ENCODE measurements at regions not wholly inside any gene's neighbourhood (a gene's known extent, or its start where the extent isn't known, plus 50 kb on each side); places are given as distances from the start of the nearest gene placed in this dataset.
"Not testable (repeated sequence)": the region's sequence is repeated elsewhere in the genome, so short reads cannot be mapped to it uniquely, and the experiment has no call there.

- H3K9ac ChIP-seq (ENCODE audit: low read length): no peak overlapping the region
- no CpG with 5 or more reads among the region's 1 CpG for WGBS (ENCODE audit: extremely low coverage, insufficient coverage, insufficient read length)
Measured at GRCh38 chr5:101716941-101717340, 579.1 kb downstream of the SLCO4C1 start.

GRCh38 chr5:101715790-101716189, 580.3 kb downstream of the SLCO4C1 start:
- not testable (repeated sequence) for H2BK5ac ChIP-seq (ENCODE audit: low read depth, low read length, poor library complexity); H2AK5ac ChIP-seq (ENCODE audit: low read length); H4K91ac ChIP-seq (ENCODE audit: low read depth, low read length); H3K36me3 ChIP-seq (ENCODE audit: control insufficient read depth in 1 of 2, insufficient read depth in 2 of 2, low read length in 2 of 2); H3K27ac ChIP-seq (ENCODE audit: low read depth, low read length); H2BK120ac ChIP-seq (ENCODE audit: insufficient read depth, low read length, poor library complexity); H3K18ac ChIP-seq (ENCODE audit: low read length); H3K4ac ChIP-seq (ENCODE audit: low read depth, low read length); H2BK12ac ChIP-seq (ENCODE audit: low read length); H3K23ac ChIP-seq (ENCODE audit: low read length); H3K27me3 ChIP-seq (ENCODE audit: insufficient read depth, low read length); H3K4me1 ChIP-seq (ENCODE audit: control insufficient read depth in 1 of 2, insufficient read depth in 2 of 2, low read length in 2 of 2); H4K8ac ChIP-seq (ENCODE audit: low read depth, low read length); H2AFZ ChIP-seq (ENCODE audit: insufficient read depth, low read length, poor library complexity); H3K4me3 ChIP-seq (ENCODE audit: low read depth, low read length); H4K12ac ChIP-seq (ENCODE audit: low read depth, low read length); H3K79me2 ChIP-seq (ENCODE audit: control insufficient read depth, insufficient read depth, low read length, poor library complexity); H3K79me1 ChIP-seq (ENCODE audit: low read length); DNase-seq; H3K14ac ChIP-seq (ENCODE audit: low read length); H3K9me3 ChIP-seq (ENCODE audit: insufficient read depth, low read depth, low read length); H3K4me2 ChIP-seq (ENCODE audit: low read length); H3K9ac ChIP-seq (ENCODE audit: low read length)
- no CpG with 5 or more reads among the region's 5 CpGs for WGBS (ENCODE audit: extremely low coverage, insufficient coverage, insufficient read length)

More at GRCh38 chr5:101716941-101717340, 579.1 kb downstream of the SLCO4C1 start:
- Histone ChIP-seq H3K4me3 (ENCODE audit: low read depth, low read length) (no peak overlapping the region), H3K4me1 (ENCODE audit: control insufficient read depth in 1 of 2, insufficient read depth in 2 of 2, low read length in 2 of 2) (no peaks in the 10 kb centered on the region), H3K23ac (ENCODE audit: low read length) (no peak overlapping the region), H3K79me1 (ENCODE audit: low read length) (no peaks in the 10 kb centered on the region), H2BK5ac (ENCODE audit: low read depth, low read length, poor library complexity) (no peak overlapping the region), H2BK120ac (ENCODE audit: insufficient read depth, low read length, poor library complexity) (no peak overlapping the region), H4K8ac (ENCODE audit: low read depth, low read length) (no peak overlapping the region), H3K4me2 (ENCODE audit: low read length) (no peak overlapping the region), H3K27ac (ENCODE audit: low read depth, low read length) (no peak overlapping the region), H3K14ac (ENCODE audit: low read length) (no peak overlapping the region), H2BK12ac (ENCODE audit: low read length) (no peak overlapping the region), H3K79me2 (ENCODE audit: control insufficient read depth, insufficient read depth, low read length, poor library complexity) (no peaks in the 10 kb centered on the region), H3K9me3 (ENCODE audit: insufficient read depth, low read depth, low read length) (no peaks in the 10 kb centered on the region), H3K18ac (ENCODE audit: low read length) (no peak overlapping the region), H2AK5ac (ENCODE audit: low read length) (no peak overlapping the region), H3K36me3 (ENCODE audit: control insufficient read depth in 1 of 2, insufficient read depth in 2 of 2, low read length in 2 of 2) (no peaks in the 10 kb centered on the region), H3K27me3 (ENCODE audit: insufficient read depth, low read length) (no peaks in the 10 kb centered on the region), H4K12ac (ENCODE audit: low read depth, low read length) (no peak overlapping the region), H4K91ac (ENCODE audit: low read depth, low read length) (no peak overlapping the region), H3K4ac (ENCODE audit: low read depth, low read length) (no peak overlapping the region), H2AFZ (ENCODE audit: insufficient read depth, low read length, poor library complexity) (no peak overlapping the region)
- DNase-seq: no peak

- Histone ChIP-seq H3K9ac (ENCODE audit: low read length) (no peak overlapping the region), H3K27ac (ENCODE audit: low read depth, low read length) (no peak overlapping the region), H3K36me3 (ENCODE audit: control insufficient read depth in 1 of 2, insufficient read depth in 2 of 2, low read length in 2 of 2) (no peaks in the 10 kb centered on the region), H3K4me2 (ENCODE audit: low read length) (no peak overlapping the region), H4K12ac (ENCODE audit: low read depth, low read length) (no peak overlapping the region), H2BK5ac (ENCODE audit: low read depth, low read length, poor library complexity) (no peak overlapping the region), H3K79me1 (ENCODE audit: low read length) (no peaks in the 10 kb centered on the region), H4K91ac (ENCODE audit: low read depth, low read length) (no peak overlapping the region), H2AFZ (ENCODE audit: insufficient read depth, low read length, poor library complexity) (no peak overlapping the region), H3K23ac (ENCODE audit: low read length) (no peak overlapping the region), H3K4me3 (ENCODE audit: low read depth, low read length) (no peak overlapping the region), H4K8ac (ENCODE audit: low read depth, low read length) (no peak overlapping the region), H2AK5ac (ENCODE audit: low read length) (no peak overlapping the region), H3K4ac (ENCODE audit: low read depth, low read length) (no peak overlapping the region), H2BK120ac (ENCODE audit: insufficient read depth, low read length, poor library complexity) (no peak overlapping the region), H3K79me2 (ENCODE audit: control insufficient read depth, insufficient read depth, low read length, poor library complexity) (no peaks in the 10 kb centered on the region), H2BK12ac (ENCODE audit: low read length) (no peak overlapping the region), H3K27me3 (ENCODE audit: insufficient read depth, low read length) (no peaks in the 10 kb centered on the region), H3K14ac (ENCODE audit: low read length) (no peak overlapping the region), H3K18ac (ENCODE audit: low read length) (no peak overlapping the region), H3K9me3 (ENCODE audit: insufficient read depth, low read depth, low read length) (no peaks in the 10 kb centered on the region), H3K4me1 (ENCODE audit: control insufficient read depth in 1 of 2, insufficient read depth in 2 of 2, low read length in 2 of 2) (no peaks in the 10 kb centered on the region)
- no peak for DNase-seq
Measured at GRCh38 chr5:101689306-101689705, 606.8 kb downstream of the SLCO4C1 start.

GRCh38 chr5:101688156-101688555, 607.9 kb downstream of the SLCO4C1 start:
- H3K36me3 ChIP-seq (ENCODE audit: control insufficient read depth in 1 of 2, insufficient read depth in 2 of 2, low read length in 2 of 2): no peaks in the 10 kb centered on the region
- no peak overlapping the region for H3K4ac ChIP-seq (ENCODE audit: low read depth, low read length)
- no peak overlapping the region for H3K4me3 ChIP-seq (ENCODE audit: low read depth, low read length)
- no peak overlapping the region for H2BK5ac ChIP-seq (ENCODE audit: low read depth, low read length, poor library complexity)
- H4K91ac ChIP-seq (ENCODE audit: low read depth, low read length): no peak overlapping the region
- no peak overlapping the region for H4K12ac ChIP-seq (ENCODE audit: low read depth, low read length)
- H3K9ac ChIP-seq (ENCODE audit: low read length): no peak overlapping the region
- H2AK5ac ChIP-seq (ENCODE audit: low read length): no peak overlapping the region
- no peak overlapping the region for H4K8ac ChIP-seq (ENCODE audit: low read depth, low read length)
- H2BK120ac ChIP-seq (ENCODE audit: insufficient read depth, low read length, poor library complexity): no peak overlapping the region
- no peaks in the 10 kb centered on the region for H3K79me1 ChIP-seq (ENCODE audit: low read length)
- H3K79me2 ChIP-seq (ENCODE audit: control insufficient read depth, insufficient read depth, low read length, poor library complexity): no peaks in the 10 kb centered on the region
- no peak overlapping the region for H2AFZ ChIP-seq (ENCODE audit: insufficient read depth, low read length, poor library complexity)
- no peak overlapping the region for H3K23ac ChIP-seq (ENCODE audit: low read length)
- no peak overlapping the region for H3K4me2 ChIP-seq (ENCODE audit: low read length)
- no peak for DNase-seq
- no peak overlapping the region for H3K18ac ChIP-seq (ENCODE audit: low read length)
- no peaks in the 10 kb centered on the region for H3K9me3 ChIP-seq (ENCODE audit: insufficient read depth, low read depth, low read length)
- H3K14ac ChIP-seq (ENCODE audit: low read length): no peak overlapping the region
- no peaks in the 10 kb centered on the region for H3K27me3 ChIP-seq (ENCODE audit: insufficient read depth, low read length)
- H2BK12ac ChIP-seq (ENCODE audit: low read length): no peak overlapping the region
- H3K27ac ChIP-seq (ENCODE audit: low read depth, low read length): no peak overlapping the region
- no peaks in the 10 kb centered on the region for H3K4me1 ChIP-seq (ENCODE audit: control insufficient read depth in 1 of 2, insufficient read depth in 2 of 2, low read length in 2 of 2)

Measured in trophoblast cell (in vitro differentiated cells and primary cell).